Esophagus muscularis mucosa (tissue), 3 donors: ENCODE measurements at regions not wholly inside any gene's neighbourhood (a gene's known extent, or its start where the extent isn't known, plus 50 kb on each side); places are given as distances from the start of the nearest gene placed in this dataset.

Source experiments
- POLR2A ChIP-seq: fragments of 450-650 bp; IDR thresholded peaks from one replicate; pipeline ENCODE4 v1.6.1; 2017; ENCODE audit warnings: antibody characterized with exemption, moderate library complexity, mild to moderate bottlenecking, low read depth
- POLR2AphosphoS5 ChIP-seq, 2 donors: sonication (generic); formaldehyde crosslinking; IDR thresholded peaks; one replicate each; pipeline ENCODE4 v1.6.1; 2017; ENCODE audit warnings: antibody characterized with exemption in 2 of 2
- TF ChIP-seq, protein P1 (sequence below), 3 experiments: fragments of 200-600 bp in 2 of 3; fragments of 450-650 bp in 1 of 3; sonication (generic) in 2 of 3; IDR thresholded peaks; one replicate each; pipeline ENCODE4 v1.5.1; 2017 to 2019; ENCODE audit warnings: antibody characterized with exemption in 3 of 3, mild to moderate bottlenecking in 2 of 3, moderate library complexity in 1 of 3

DNA sequence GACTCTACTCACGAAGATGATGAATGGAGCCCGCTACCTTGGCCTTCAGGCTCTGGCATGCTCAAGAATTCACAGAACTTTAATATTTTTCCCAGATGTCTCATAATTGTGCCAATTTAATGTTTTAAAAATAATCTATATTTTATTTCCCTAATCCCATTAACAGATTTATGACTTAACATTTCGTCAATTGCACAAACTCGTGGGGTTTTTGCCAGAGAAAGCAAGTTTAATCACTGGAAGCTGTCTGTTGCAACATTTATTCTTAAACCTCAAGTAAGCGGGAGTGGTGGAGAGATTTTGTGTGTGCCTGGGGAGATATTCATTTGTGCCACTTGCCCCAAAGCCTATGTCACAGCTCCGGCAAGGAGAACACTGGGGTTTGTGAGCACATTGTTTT, 117.9 kb downstream of the TEX36 start:
- TF ChIP-seq POLR2AphosphoS5 (IDR thresholded peaks at IDR 0.05) (no peak), POLR2A (no peak)
- TF ChIP-seq, protein P1, sequence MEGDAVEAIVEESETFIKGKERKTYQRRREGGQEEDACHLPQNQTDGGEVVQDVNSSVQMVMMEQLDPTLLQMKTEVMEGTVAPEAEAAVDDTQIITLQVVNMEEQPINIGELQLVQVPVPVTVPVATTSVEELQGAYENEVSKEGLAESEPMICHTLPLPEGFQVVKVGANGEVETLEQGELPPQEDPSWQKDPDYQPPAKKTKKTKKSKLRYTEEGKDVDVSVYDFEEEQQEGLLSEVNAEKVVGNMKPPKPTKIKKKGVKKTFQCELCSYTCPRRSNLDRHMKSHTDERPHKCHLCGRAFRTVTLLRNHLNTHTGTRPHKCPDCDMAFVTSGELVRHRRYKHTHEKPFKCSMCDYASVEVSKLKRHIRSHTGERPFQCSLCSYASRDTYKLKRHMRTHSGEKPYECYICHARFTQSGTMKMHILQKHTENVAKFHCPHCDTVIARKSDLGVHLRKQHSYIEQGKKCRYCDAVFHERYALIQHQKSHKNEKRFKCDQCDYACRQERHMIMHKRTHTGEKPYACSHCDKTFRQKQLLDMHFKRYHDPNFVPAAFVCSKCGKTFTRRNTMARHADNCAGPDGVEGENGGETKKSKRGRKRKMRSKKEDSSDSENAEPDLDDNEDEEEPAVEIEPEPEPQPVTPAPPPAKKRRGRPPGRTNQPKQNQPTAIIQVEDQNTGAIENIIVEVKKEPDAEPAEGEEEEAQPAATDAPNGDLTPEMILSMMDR (IDR thresholded peaks at IDR 0.05) = no peak
